Body of pancreas (tissue), 4 donors: ENCODE measurements at regions not wholly inside any gene's neighbourhood (a gene's known extent, or its start where the extent isn't known, plus 50 kb on each side); places are given as distances from the start of the nearest gene placed in this dataset.

Source experiments
- CTCF ChIP-seq, 7 experiments: fragments of 450-650 bp in 4 of 7; fragments of 200-600 bp in 3 of 7; sonication (generic) in 3 of 7; IDR thresholded peaks; one replicate each; pipeline ENCODE4 v1.5.1; 2016 to 2019; ENCODE audit warnings: antibody characterized with exemption in 7 of 7
- POLR2A ChIP-seq, 3 donors: fragments of 450-650 bp; IDR thresholded peaks; one replicate each; pipeline ENCODE4 v1.6.1; 2016; ENCODE audit warnings: antibody characterized with exemption in 3 of 3, mild to moderate bottlenecking in 2 of 3

GRCh38 chr22:27312966-27313855 lies 488.3 kb downstream of the MN1 start:
- no peak for TF ChIP-seq CTCF (IDR thresholded peaks at IDR 0.05)
- no peak for TF ChIP-seq POLR2A (IDR thresholded peaks at IDR 0.05)
